ENCODE measurements at regions not wholly inside any gene's neighbourhood (a gene's known extent, or its start where the extent isn't known, plus 50 kb on each side); places are given as distances from the start of the nearest gene placed in this dataset.

DNA sequence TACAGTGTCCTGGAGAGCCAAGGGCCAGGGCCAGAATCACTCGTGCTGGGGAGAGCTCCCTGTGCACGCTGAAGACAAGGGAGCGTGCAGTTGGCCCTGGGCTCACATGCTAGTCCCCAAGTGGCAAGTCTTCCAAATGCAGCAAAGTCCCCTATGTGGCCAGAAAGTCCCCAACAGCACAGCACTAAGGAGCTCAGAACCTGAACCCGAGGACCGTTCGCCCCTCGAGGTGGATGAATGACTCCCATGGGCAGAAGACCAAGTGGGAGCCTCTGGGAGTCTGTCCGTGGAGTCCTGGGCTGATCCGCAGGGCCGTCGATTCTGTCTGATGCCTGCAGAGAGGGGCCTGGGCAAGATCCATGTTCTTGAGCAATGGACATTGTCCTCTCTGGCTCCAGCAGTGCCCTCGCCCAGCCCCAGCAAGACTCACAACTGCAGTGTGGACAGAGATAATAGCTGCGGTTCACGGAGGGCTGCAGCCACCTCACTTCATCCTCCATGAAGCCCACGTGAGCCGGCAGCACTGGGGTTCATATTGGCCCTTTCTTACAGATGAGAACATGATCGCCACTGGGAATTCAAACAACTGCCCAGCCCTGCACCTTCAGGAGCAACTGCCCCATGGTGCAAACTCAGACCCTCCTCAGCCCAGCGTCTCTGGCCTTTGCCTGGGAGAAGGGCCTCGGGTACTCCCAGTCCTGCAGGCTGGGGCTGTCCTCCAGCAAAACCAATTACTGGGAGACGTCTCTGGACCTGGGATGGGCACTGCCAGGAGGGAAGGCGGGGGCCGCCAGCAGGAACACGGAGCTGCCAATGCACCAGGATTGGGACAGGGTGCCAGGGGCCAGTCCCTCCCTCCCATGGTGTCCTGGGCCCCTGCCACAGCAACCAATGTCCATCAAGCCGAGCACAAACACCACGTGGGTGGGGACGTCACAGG lies 243.7 kb downstream of the NPHP4 start:
- no peak for DNase-seq

DNA sequence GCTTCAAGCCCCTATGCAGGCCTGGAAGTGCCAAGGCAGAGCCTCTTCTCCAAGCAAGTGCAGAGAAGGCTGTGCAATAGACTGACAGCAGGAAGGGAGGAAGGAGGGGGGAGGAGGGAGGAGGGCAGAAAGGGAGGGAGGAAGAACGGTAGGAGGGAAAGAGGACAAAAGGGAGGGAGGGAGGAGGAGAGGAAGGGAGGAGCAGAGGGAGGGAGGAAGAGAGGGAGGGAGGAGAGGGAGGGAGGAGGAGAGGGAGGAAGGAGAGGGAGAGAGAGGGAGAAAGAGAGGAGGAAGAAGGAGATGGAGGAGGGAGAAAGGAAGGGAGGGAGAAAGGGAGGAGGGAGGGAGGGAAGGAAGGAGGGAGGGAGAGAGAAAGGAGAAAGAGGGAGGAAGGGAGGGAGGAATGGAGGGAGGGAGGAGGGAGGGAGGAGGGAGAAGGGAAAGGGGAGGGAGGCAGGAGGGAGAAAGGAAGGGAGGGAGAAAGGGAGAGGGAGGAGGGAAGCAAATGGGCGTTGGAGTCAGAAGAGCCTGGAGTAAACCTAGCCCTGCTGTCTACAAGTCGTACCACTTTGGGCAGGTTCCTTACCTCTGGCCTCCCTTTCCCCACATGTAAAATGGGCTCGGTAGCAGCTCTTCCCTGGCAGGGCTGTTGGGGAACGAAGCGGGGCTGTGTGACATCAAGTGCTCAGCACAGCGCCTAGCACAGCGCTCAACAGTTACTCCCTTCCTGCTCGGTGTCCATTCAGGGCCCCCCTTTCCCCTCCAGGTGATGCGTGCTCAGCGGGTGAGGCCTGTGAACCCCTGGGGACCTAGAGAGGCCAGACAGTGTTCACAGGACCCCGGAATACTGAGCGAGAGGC lies 244.6 kb downstream of the NPHP4 start:
- DNase-seq, result no peak

- no peak for DNase-seq
Measured at GRCh38 chr1:5746611-5747425, 245.4 kb downstream of the NPHP4 start.

DNA sequence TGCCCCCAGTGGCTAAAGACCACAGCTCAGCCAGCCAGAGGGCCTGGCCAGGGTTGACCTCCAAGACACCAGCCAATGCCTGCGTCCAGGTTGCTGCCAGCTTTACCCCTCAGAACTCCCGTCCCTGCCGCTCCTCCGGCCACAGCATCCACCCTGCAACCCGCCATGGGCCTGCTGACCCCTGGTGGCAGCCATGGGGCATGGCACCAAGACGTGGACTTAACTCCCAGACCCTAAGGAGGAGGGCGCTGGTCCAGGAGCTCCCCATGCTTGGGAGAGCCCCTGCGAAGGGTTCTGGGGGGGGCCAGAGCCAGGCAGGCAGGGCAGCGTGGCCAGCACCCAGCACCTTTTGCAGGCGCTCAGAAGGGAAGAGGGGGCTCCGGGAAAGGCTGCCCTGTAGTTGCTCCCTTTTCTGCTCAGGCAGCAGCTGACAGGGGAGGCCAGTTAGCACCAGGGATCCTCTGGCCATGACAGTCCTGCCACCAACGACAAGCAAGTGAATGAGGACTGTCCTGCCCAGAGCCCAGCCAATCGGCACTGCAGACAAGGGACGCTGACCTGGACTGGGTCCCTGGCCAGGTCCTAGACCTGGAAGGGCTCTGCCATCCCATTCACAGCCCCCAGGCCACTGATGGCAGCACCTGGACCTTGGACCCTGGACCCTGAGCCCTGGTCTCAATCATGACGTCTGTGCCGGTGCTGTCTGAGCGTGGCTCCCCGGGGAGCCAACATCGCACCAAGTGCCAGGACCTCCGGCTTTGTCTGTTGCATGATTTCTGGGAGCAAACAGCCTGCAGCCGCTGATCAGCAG lies 246.2 kb downstream of the NPHP4 start:
- DNase-seq, result peak; percentile 71

GRCh38 chr1:5744911-5745799 lies 247.1 kb downstream of the NPHP4 start:
- no peak for DNase-seq

DNA sequence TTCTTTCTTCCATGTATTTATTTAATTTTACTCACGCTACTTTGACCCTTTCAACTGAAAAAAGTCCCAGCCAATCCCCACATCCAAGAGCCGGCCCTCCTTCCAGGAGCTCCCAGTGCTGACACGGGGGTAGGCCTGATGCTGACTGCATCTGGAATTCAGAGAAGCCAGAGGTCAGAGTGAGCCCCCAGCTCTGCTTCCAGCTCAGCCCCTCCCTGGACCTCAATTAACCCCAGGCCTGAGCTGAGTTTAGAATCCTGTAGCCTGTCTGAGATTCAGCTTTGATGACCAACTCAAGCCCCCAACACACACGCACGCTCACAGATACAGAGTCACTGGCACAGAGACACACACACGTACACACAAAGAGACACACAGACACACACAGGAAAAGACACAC lies 247.9 kb downstream of the NPHP4 start:
- no peak for DNase-seq

GRCh38 chr1:5743435-5744095 lies 248.7 kb downstream of the NPHP4 start:
- no peak for DNase-seq

DNA sequence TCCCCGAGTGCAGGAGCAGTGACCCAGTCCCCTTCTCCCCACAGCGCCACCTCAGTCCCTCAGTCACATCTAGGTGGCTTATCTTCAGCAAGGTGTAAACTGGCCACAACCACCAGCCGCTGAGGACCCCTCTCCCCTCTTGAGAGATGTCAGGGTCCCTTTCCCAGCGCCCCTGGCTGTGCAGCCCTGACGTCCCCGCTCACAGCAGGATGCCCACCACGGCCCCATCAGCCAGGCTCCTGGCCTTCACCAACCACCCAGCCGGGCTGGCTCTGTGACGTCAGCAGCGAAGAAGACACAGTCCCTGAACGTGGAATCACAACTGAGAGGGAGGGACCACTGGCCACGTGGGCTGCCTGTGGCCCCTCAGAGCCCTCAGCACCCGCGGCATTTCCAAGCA lies 249.4 kb downstream of the NPHP4 start:
- no peak for DNase-seq

- DNase-seq, result no peak
Measured at GRCh38 chr1:5742032-5742431, 250.2 kb downstream of the NPHP4 start.

DNA sequence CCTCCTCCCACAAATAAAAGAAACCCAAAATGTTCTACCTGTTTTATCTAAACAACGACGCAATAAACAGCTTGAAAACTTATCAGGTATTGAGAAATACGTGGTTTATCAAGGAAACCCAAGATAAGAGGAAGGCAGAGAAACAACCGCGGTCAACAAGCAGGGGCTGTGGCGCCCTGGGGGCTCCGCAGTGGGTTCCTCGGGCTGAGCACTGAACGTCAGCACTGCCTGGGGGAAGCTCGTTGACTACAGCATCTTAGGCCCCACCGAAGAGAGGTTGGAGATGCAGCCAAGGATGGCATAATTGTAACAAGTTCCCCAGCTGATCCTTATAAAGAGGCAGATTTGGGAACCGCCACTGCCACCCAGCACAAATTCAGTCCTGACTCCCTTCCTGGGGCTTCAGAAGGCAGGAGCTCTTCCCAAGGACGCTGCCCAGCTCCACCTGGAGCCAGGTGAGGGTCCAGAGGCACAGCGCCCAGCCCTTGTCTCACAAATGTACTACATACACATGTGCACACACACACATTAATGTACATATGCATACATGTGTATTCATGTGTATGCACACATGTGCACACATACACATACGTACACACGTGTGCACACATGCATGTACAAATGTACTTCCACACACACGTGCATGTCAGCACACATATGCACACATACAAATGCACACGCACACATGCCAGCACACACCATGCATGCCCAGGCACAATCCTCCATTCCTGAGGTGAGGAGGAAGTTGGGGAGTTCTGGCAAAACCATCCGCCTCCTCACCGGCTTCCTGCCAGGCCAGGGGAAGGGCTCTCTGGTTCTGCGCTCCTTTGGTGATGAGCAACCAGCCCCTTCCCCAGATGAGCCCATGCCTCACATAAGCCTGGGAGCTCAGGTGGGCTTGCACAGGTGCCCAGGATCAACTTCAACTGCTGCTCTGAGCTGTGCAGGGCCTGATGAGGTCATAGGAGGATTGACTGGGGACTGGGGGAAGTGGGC lies 251.1 kb downstream of the NPHP4 start:
- DNase-seq, result no peak

DNA sequence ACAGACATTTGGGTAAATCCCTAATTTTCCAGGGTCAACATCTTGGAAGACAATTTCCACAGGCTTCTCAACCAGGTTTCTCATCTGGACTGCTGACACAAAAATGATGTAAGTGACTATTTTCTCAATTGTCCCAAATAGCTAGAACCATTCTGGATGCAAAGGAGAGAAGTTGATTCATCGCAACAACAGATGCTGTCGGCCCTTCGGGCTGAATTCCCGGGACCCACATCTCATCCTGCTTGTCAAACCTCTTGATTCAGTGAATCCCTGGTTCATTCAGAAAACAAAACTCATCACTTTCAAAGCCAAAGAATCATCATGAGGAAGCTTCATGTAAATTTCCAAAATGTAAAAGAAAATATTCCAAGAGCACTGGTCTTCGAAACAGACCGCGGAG lies 251.8 kb downstream of the NPHP4 start:
- DNase-seq, result no peak

GRCh38 chr1:5739561-5740078 lies 252.6 kb downstream of the NPHP4 start:
- DNase-seq, result no peak

- no peak for DNase-seq
Measured at GRCh38 chr1:5738911-5739462, 253.2 kb downstream of the NPHP4 start.

DNA sequence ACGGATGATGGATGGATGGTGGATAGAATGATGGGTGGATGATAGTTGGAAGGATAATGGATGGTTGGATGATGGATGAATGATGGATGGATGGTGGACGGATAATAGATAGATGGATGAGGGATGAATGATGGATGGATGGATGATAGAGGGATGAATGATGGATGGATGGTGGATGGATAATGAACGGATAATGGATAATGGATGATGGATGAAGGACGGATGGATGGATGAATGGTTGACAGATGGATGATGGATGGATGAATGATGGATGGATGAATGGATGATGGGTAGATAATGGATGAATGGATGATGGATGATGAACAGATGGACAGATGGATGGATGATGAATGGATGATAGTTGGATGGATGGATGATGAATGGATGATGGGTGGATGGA lies 255.1 kb downstream of the NPHP4 start:
- no peak for DNase-seq

GRCh38 chr1:5734996-5735395 lies 257.2 kb downstream of the NPHP4 start:
- no peak for DNase-seq

DNA sequence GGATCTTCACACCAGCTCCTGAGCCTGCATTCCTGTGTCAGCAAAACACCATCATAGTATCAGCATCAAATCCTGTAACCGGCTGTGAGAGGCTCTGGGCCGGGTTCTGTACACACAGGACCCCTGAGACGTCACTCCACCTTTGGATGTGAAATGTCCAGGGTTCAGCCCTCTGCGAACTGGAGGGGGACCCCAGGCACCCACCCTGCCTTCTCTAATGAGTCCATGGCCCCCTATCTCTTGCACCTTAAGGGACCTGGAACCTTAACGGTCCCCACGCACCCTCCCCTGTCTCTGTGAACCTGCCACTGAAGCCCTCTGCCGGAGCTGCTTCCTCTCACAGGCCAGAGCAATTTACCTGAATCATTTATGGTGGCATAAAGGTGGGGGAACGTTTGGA lies 257.8 kb downstream of the NPHP4 start:
- no peak for DNase-seq

DNA sequence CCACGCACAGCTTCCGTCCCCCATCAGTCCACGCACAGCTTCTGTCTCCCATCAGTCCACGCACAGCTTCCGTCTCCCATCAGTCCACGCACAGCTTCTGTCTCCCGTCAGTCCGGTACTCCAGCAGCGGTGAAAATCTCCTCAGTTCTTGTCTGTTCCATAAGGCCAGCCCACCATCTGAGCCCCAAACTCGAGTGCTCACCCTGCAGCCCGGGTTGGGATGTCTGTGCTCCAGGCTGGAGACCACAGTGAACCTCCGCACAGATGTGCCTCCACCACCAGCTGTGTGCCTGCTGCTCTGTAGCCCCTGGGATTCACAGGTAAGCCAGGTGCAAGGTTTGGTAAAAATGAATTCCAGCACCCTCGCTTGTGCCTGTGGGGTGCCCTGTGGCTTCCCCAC lies 258.6 kb downstream of the NPHP4 start:
- DNase-seq, result no peak

DNA sequence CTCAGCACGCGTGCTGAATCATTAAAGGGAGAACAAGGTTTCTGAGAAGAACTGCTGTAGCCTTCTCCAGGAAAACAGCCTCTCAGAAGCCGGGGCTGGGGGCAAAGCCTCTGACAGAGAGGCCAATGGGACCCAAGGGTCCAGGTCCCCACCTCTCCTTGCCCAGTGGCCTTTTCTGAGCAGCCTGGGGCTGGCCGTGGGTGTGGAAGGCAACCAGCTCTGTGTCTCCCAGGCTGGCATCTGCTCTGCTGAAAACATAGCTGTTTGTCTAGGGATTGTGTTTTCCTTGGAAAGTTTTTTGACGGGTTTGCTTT lies 261.2 kb downstream of the NPHP4 start:
- DNase-seq, result no peak
